Body of pancreas (tissue), 4 donors: ENCODE measurements at regions not wholly inside any gene's neighbourhood (a gene's known extent, or its start where the extent isn't known, plus 50 kb on each side); places are given as distances from the start of the nearest gene placed in this dataset.
A peak's percentile ranks its signal among the peaks of the same experiment; 100 is the strongest.

ENCODE experiments used
- ATAC-seq: fragments of 150-250 bp; one replicate; pipeline ENCODE4 v1.9.1; 2016
- DNase-seq, 4 donors: peaks; one replicate each; pipeline ENCODE4 v3.0.0-alpha.2; 2019
- H3K27ac ChIP-seq, 4 donors: fragments of 200-600 bp; sonication (generic); 1 replicate in 3 of 4; 2 replicates in 1 of 4; pipeline versions ENCODE4 v1.5.1 to v1.6.1; 2016 to 2019; ENCODE audit warnings: mild to moderate bottlenecking in 1 of 4, mixed read lengths in 1 of 4, moderate library complexity in 1 of 4
- H3K27me3 ChIP-seq, 2 donors: fragments of 200-600 bp; sonication (generic); one replicate each; pipeline ENCODE4 v1.6.0; 2016; ENCODE audit warnings: mild to moderate bottlenecking in 1 of 2
- H3K36me3 ChIP-seq, 2 donors: fragments of 200-600 bp; sonication (generic); replicated peaks in 1 of 2; 2 replicates each; pipeline ENCODE4 v1.5.1; 2016; ENCODE audit warnings: low read depth in 2 of 2; ENCODE audit not compliant: insufficient read depth in 1 of 2
- H3K4me1 ChIP-seq: fragments of 200-600 bp; sonication (generic); one replicate; pipeline ENCODE4 v1.6.0; 2016
- H3K4me3 ChIP-seq, 2 donors: fragments of 200-600 bp; sonication (generic); 1 replicate in 1 of 2; 2 replicates in 1 of 2; pipeline ENCODE4 v1.5.1; 2016 to 2019
- H3K9me3 ChIP-seq, 3 donors: fragments of 200-600 bp; sonication (generic); 1 replicate in 2 of 3; 2 replicates in 1 of 3; pipeline ENCODE4 v1.5.1; 2016
- CTCF ChIP-seq, 7 experiments: fragments of 450-650 bp in 4 of 7; fragments of 200-600 bp in 3 of 7; sonication (generic) in 3 of 7; IDR thresholded peaks; one replicate each; pipeline ENCODE4 v1.5.1; 2016 to 2019; ENCODE audit warnings: antibody characterized with exemption in 7 of 7
- POLR2A ChIP-seq, 3 donors: fragments of 450-650 bp; IDR thresholded peaks; one replicate each; pipeline ENCODE4 v1.6.1; 2016; ENCODE audit warnings: antibody characterized with exemption in 3 of 3, mild to moderate bottlenecking in 2 of 3
- WGBS, 2 donors: methylation state at CpG; one replicate each; pipeline ENCODE4 v1.1.5; 2017; 5-methylcytosine and 5-hydroxymethylcytosine counted together
- intact Hi-C: fragments of 100-400 bp; cut with DNase I; formaldehyde crosslinking; loops from one replicate; pipeline ENCODE4 v1.15.1; 2023

GRCh38 chrX:78886550-78886949 is 58.6 kb upstream of the P2RY10 start:
- TF ChIP-seq POLR2A (IDR thresholded peaks at IDR 0.05) (no peak), CTCF (IDR thresholded peaks at IDR 0.05) (peak in 1 of 7 experiments; percentile 23)
- Histone ChIP-seq H3K4me3 (no peak overlapping the region), H3K36me3 (no peaks in the 10 kb centered on the region), H3K4me1 (no peaks in the 10 kb centered on the region), H3K27ac (no peak overlapping the region), H3K27me3 (no peaks in the 10 kb centered on the region), H3K9me3 (no peaks in the 10 kb centered on the region)
- DNase-seq (no peak), ATAC-seq (no peak)
- intact Hi-C loops: no loop called here
- 20 to 21% methylated on average over 5 of the region's 5 CpGs for WGBS, 2 donors
